GM21576 (cell line): ENCODE measurements at regions not wholly inside any gene's neighbourhood (a gene's known extent, or its start where the extent isn't known, plus 50 kb on each side); places are given as distances from the start of the nearest gene placed in this dataset.

Source experiments
- ATAC-seq: cut with Tn5 transposase; IDR thresholded peaks from one replicate; pipeline ENCODE4 v1.9.1; 2021; ENCODE audit warnings: mild to moderate bottlenecking, moderate library complexity; ENCODE audit not compliant: unreplicated experiment

GRCh38 chr3:34696831-34697230 lies 898.4 kb downstream of the PDCD6IP start:
- no peak for ATAC-seq

GRCh38 chr3:34703053-34703452 lies 904.6 kb downstream of the PDCD6IP start:
- ATAC-seq: no peak

GRCh38 chr3:34724916-34725499 lies 914.3 kb upstream of the ARPP21 start:
- no peak for ATAC-seq

DNA sequence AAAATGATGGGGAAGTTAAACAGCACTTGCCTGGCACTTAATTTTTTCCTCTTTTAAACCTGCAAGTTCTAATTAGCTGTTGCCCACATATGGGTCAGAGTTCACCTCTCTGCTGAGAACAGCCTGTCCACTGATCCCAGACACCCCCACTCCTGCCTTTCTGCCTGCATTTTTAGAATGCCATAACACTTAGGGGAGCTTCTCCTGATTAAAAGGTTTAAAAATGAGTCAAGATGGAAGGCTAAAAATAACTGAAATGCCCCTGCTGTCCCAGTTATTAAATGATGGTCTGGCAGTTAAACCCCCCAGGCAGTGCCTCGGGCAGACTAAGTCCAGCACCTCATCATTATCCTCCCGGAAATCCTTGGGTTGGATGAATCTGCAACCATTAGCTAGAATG lies 913.6 kb upstream of the ARPP21 start:
- no peak for ATAC-seq

DNA sequence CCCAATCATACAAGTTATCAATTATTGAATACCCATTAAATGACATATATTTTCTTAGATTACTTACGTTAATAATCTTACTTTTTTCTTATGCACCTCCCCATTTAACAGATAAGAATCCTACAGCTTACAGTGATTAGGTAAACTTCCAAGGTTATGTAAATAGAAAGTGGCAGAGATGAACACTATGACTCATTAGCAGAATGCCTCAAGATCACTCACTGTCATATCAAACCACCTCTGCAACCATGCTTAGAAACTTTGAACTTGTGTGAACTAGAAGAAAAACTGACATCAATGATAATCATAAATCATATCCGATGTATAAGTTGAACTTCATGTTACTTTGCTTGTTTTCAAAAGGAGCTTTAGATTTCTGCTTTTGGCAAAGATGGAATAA lies 911.6 kb upstream of the ARPP21 start:
- no peak for ATAC-seq

DNA sequence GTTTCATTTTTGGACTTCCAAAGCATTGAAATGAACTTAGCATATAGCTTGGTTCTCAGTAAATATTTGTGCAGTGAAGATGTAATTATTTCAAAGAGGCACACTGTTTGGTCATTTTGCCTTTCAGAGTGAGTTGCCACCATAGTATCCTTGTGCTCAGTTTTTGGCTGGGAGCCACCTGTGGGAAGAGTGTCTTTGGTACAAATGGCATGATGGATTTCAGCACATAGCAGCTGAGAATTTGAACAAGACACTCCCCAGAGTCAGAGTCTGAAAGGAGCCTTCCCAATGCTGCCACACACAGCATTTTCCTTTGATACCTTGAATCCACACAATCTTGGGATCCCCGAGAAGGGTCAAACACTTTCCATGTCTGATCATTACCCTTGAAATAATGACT lies 897.2 kb upstream of the ARPP21 start:
- ATAC-seq: no peak

DNA sequence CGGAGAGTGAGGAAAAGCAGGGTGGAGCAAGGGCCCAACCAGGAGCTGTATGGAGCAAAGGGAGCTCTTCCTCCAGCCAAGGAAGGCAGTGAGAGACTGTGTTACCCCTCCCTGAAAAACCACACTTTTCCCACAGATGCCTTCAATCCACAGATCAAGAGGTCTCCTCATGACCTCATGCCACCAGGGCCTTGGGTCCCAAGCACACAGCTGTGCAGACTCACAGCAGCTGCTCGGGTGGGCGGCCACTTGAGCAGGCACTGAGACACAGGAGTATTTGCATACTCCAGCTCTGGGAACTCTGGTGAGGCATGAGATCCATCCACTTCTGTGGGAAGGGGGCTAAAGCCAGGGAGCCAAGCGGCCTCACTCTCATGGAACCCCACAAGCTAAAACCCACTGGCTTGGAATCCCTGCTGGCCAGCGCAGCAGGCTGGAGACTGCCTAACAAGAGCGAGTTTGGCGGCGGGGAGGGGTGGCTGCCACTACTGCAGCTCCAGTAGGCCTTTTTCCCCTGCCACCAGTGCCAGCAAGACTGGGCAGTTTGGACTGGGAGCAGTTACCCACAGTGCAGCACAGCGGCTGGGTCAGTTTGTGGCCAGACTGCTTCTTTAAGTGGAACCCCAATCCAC lies 880.6 kb upstream of the ARPP21 start:
- no peak for ATAC-seq

DNA sequence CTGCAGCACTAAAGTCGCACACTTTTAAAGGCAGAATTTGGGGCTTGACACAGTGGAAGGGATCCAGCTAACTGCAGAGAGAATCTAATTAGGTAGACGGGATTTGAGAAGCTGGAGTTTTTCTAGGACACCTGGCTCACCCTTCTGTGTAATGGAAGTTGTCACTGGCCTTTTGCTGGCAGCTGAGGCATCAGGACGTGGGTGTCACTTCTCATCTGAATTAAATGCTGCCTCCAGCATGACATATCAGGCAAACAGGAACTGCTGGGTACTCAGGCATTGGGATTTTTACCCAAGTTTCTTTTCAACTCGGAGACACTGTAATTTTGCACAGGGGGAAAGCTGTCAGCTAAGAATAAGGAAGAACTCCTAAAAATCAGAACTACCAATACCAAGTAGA lies 861.9 kb upstream of the ARPP21 start:
- ATAC-seq: no peak

GRCh38 chr3:34779092-34779491 lies 860.2 kb upstream of the ARPP21 start:
- no peak for ATAC-seq

- no peak for ATAC-seq
These were observed 859.0 kb upstream of the ARPP21 start for GRCh38 chr3:34780294-34780693.

DNA sequence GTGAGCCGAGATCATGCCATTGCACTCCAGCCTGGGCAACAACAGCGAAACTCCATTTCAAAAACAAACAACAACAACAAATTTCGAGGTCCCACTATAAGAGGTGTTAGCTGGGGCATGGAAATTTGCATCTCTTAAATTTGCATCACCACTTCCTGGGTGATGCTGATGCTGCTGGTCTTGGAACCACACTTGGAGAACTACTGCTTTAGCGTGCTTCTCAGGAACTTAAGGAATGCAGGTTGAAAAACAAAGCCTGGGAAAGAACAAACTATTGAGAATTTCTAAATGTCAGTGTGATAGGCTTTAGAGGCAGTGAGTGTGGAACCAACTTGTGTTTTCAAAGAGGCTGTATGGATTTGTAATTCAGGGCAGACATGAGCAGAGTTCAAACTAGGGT lies 858.4 kb upstream of the ARPP21 start:
- no peak for ATAC-seq

- ATAC-seq: no peak
These were observed 856.5 kb upstream of the ARPP21 start for GRCh38 chr3:34782871-34783270.

GRCh38 chr3:34783876-34784275 lies 855.4 kb upstream of the ARPP21 start:
- ATAC-seq: no peak

DNA sequence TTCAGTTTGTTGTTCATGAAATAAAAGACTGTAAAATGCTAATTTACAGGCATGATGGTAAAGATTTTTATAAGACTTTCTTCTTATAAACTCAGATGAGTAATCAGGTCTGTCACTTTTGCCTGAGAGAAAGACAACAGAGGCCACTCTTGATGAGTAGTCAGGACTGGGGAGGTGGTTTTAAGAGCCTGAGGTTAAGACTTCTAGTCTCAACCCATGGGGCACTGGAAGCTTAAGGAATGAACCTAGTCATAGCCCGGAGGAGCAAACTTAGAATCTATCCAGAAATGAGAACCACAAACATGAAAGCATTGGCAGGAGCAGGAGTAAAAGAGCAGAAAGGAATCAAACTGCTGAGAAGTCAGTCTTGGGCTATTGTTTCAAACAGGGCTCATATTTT lies 846.3 kb upstream of the ARPP21 start:
- no peak for ATAC-seq

GRCh38 chr3:34807611-34808010 lies 831.7 kb upstream of the ARPP21 start:
- no peak for ATAC-seq

DNA sequence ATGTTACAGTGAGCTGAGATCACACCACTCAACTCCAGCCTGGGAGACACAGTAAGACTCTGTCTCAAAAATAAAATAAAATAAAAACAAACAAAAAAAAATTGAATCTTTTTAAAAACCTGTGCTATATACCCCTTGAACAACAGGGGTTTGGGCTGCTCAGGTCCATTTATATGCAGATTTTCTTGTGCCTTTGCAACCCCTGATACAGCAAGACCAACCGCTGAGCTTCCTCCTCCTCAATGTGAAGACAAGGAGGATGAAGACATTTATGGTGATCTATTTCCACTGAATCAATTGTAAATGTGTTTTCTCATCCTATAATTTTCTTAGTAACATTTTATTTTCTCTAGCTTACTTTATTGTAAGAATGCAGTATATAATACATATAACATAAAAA lies 831.0 kb upstream of the ARPP21 start:
- no peak for ATAC-seq

DNA sequence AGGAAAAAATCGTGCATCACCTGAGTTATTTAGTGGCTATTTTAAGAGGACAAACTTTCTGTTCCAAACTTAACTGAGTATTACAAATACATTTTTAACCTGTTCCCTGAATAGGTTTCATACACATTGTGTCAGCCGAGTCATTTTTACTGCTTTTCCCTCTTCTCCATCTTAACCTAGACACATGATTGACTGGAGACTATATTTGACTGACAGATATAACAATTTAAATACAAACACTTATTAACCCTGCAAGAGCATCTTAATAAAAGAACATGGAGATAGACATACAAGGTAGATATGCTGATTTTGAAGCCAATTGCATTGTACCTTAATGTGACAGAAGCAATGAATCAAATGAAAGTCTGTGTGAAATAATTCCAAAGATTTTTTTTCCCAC lies 810.5 kb upstream of the ARPP21 start:
- ATAC-seq: no peak

- no peak for ATAC-seq
These were observed 806.3 kb upstream of the ARPP21 start for GRCh38 chr3:34832865-34833508.

DNA sequence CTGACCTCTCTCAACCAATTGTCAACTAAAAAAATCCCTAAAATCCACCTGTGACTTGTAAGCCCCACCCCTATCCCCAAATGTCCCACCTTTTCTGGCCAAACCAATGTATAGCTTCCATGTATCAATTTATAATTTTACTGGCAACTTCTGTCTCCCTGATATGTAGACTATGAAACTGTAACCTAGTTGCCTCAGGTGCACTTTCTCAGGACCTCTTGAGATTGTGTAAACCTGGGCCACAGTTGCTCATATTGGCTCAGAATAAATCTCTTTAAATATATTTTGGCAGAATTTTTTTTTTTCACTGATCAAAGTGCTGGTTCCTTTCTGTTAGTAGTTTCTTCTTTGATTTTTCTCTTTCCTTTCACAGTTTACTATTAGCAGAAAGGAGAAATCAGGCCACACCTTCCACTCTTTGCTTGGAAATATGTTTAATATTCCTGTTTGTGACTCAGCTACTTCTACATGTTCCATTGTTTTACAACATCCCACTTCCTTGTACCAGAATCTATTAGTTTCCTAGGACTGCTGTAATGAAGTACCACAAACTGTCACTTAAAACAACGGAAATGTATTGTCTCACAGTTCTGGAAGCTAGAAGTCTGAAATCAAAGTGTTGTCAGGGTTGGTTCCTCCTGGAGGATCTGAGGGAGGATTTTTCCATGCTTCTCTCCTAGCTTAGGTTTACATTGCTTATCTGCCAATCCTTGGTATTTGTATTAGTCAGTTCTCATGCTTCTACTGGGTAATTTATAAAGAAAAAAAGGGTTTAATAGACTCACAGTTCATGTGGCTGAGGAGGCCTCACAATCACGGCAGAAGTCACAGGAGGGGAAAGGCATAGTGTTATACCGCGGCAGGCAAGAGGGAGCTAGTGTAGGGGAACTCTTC lies 801.2 kb upstream of the ARPP21 start:
- no peak for ATAC-seq

DNA sequence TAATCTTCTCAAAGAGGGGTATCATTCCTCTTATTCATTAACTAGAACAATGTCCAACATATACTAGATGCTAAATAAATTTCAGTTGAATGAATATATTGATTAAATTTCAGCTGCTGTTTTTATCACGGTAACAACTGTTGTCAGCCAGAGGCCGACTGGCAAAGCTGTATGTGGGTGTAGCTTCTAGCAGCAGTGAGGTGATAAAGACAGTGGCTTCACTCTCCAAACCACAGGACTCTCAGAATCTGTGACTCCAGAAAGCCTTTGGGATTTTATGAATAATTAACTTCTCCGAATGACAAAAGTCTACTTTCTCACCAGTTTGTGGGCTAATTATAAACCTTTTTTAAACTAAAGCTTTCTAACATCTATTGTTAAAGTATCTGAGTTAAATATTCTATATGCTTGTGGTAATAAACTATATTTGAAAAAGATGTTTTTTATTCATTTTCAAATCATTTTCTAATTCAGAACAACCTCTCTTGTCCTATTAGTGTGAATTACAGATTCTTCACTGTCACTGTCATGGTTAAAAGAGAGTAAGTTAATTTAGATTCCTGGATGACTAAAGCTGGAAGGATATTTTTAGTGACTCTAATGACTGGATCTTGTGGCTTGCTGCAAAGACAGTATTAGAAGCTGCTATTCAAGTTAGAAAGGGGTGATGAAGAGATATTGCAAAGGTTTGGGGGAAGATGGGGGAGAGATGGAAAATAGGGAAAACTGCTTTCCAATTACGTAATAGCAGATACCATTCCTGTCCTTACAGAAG lies 796.4 kb upstream of the ARPP21 start:
- ATAC-seq: no peak

DNA sequence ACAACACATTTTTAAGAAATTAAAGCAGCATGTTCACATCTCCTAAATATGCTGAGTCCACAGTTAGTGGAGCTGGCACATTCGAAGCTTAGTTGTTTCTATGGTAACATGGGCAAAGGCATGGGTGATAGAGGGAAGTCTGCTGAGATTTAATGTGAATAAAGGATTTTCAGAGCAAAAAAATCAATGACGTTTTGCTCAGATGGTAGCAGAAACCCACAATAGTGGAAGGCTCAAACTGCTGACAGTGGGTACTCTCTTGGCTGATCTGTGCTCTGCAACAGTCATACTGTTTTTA lies 795.1 kb upstream of the ARPP21 start:
- ATAC-seq: no peak
